Upper lobe of right lung (tissue), 1 donor: ENCODE measurements at regions not wholly inside any gene's neighbourhood (a gene's known extent, or its start where the extent isn't known, plus 50 kb on each side); places are given as distances from the start of the nearest gene placed in this dataset.

Experiments used
- ATAC-seq: fragments of 200-7000 bp; cut with Tn5 transposase; one replicate; pipeline ENCODE4 v1.9.1; 2020; ENCODE audit warnings: mild to moderate bottlenecking, moderate library complexity
- DNase-seq: peaks from one replicate; pipeline ENCODE4 v3.0.0-alpha.2; 2020
- H3K27ac ChIP-seq: fragments of 200-600 bp; one replicate; pipeline ENCODE4 v1.8.0; 2022
- H3K27me3 ChIP-seq: fragments of 200-600 bp; one replicate; pipeline ENCODE4 v1.8.0; 2022; ENCODE audit warnings: mild to moderate bottlenecking
- H3K36me3 ChIP-seq: fragments of 200-600 bp; one replicate; pipeline ENCODE4 v1.8.0; 2022
- H3K4me1 ChIP-seq: fragments of 200-600 bp; one replicate; pipeline ENCODE4 v1.8.0; 2022
- H3K4me3 ChIP-seq: fragments of 200-600 bp; one replicate; pipeline ENCODE4 v1.8.0; 2022; ENCODE audit warnings: mild to moderate bottlenecking
- H3K9me3 ChIP-seq: fragments of 200-600 bp; one replicate; pipeline ENCODE4 v1.8.0; 2022
- intact Hi-C: fragments of 100-400 bp; cut with DNase I; formaldehyde crosslinking; loops from one replicate; pipeline ENCODE4 v1.11.0; 2022
- TF ChIP-seq, protein P1 (sequence below): fragments of 200-600 bp; IDR thresholded peaks from one replicate; pipeline ENCODE4 v1.8.0; 2022; ENCODE audit warnings: antibody characterized with exemption
- donor health status: DM: no; HTN: yes; CAD: no; lungs with severe emphysema.

GRCh38 chr12:92389466-92389865, 243.8 kb upstream of the BTG1 start:
- intact Hi-C loops = no loop called here
- Histone ChIP-seq H3K4me1 (no peaks in the 10 kb centered on the region), H3K4me3 (no peak overlapping the region), H3K9me3 (peaks cover 6% of the 10 kb centered on the region), H3K27me3 (no peaks in the 10 kb centered on the region), H3K36me3 (no peaks in the 10 kb centered on the region), H3K27ac (no peak overlapping the region)
- no peak for ATAC-seq
- no peak for DNase-seq
- TF ChIP-seq, protein P1, sequence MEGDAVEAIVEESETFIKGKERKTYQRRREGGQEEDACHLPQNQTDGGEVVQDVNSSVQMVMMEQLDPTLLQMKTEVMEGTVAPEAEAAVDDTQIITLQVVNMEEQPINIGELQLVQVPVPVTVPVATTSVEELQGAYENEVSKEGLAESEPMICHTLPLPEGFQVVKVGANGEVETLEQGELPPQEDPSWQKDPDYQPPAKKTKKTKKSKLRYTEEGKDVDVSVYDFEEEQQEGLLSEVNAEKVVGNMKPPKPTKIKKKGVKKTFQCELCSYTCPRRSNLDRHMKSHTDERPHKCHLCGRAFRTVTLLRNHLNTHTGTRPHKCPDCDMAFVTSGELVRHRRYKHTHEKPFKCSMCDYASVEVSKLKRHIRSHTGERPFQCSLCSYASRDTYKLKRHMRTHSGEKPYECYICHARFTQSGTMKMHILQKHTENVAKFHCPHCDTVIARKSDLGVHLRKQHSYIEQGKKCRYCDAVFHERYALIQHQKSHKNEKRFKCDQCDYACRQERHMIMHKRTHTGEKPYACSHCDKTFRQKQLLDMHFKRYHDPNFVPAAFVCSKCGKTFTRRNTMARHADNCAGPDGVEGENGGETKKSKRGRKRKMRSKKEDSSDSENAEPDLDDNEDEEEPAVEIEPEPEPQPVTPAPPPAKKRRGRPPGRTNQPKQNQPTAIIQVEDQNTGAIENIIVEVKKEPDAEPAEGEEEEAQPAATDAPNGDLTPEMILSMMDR = no peak

DNA sequence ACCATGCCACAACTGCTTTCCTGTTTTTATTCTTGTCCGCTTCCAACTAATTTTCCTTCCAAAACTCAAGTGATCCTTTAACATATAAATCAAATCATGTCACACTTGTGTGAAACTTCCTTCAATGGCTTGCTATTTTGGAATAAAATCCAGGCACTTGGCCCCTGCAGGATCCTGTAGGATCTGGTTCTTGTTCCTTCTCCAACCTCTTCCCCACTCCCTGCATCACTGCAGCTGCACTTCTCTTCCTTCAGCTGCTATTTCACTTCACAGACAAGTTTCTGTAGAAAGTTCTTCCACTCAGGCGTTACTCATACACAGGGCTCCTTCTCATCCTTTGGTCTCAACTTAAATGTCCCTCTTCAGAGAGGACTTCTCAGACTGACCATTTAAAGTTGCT, 239.7 kb upstream of the BTG1 start:
- Histone ChIP-seq H3K27ac (no peak overlapping the region), H3K9me3 (no peaks in the 10 kb centered on the region), H3K36me3 (no peaks in the 10 kb centered on the region), H3K4me1 (no peaks in the 10 kb centered on the region), H3K4me3 (no peak overlapping the region), H3K27me3 (no peaks in the 10 kb centered on the region)
- DNase-seq (no peak), ATAC-seq (no peak)
- TF ChIP-seq, protein P1 = no peak
- intact Hi-C loops = no loop called here

GRCh38 chr12:92384571-92384970, 238.9 kb upstream of the BTG1 start:
- TF ChIP-seq, protein P1 = no peak
- Histone ChIP-seq H3K9me3 (no peaks in the 10 kb centered on the region), H3K4me3 (no peak overlapping the region), H3K36me3 (no peaks in the 10 kb centered on the region), H3K4me1 (no peaks in the 10 kb centered on the region), H3K27me3 (no peaks in the 10 kb centered on the region), H3K27ac (no peak overlapping the region)
- intact Hi-C loops = no loop called here
- ATAC-seq (no peak), DNase-seq (no peak)

GRCh38 chr12:92382383-92382878, 236.8 kb upstream of the BTG1 start:
- TF ChIP-seq, protein P1 = no peak
- no peaks in the 10 kb centered on the region for H3K36me3 ChIP-seq
- DNase-seq (no peak), ATAC-seq (no peak)
- intact Hi-C loops = no loop called here
- no peaks in the 10 kb centered on the region for H3K27me3 ChIP-seq
- no peaks in the 10 kb centered on the region for H3K9me3 ChIP-seq
- H3K4me1 ChIP-seq = no peaks in the 10 kb centered on the region
- no peak overlapping the region for H3K4me3 ChIP-seq
- no peak overlapping the region for H3K27ac ChIP-seq

GRCh38 chr12:92381856-92382255, 236.2 kb upstream of the BTG1 start:
- Histone ChIP-seq H3K36me3 (no peaks in the 10 kb centered on the region), H3K4me3 (no peak overlapping the region), H3K27me3 (no peaks in the 10 kb centered on the region), H3K4me1 (no peaks in the 10 kb centered on the region), H3K9me3 (no peaks in the 10 kb centered on the region), H3K27ac (no peak overlapping the region)
- intact Hi-C loops = no loop called here
- ATAC-seq (no peak), DNase-seq (no peak)
- TF ChIP-seq, protein P1 = no peak
